ENCODE measurements at regions not wholly inside any gene's neighbourhood (a gene's known extent, or its start where the extent isn't known, plus 50 kb on each side); places are given as distances from the start of the nearest gene placed in this dataset.

GRCh38 chr16:79672524-79672923 lies 72.0 kb upstream of the MAF start:
- DNase-seq (ENCODE audit: low spot score): no peak
- in situ Hi-C loops (cut with MboI; ENCODE audit: low pct_unique_long_range_greater_than_20kb, low sequenced_read_pairs, unreplicated experiment): no loop called here
- TF ChIP-seq, protein P1, sequence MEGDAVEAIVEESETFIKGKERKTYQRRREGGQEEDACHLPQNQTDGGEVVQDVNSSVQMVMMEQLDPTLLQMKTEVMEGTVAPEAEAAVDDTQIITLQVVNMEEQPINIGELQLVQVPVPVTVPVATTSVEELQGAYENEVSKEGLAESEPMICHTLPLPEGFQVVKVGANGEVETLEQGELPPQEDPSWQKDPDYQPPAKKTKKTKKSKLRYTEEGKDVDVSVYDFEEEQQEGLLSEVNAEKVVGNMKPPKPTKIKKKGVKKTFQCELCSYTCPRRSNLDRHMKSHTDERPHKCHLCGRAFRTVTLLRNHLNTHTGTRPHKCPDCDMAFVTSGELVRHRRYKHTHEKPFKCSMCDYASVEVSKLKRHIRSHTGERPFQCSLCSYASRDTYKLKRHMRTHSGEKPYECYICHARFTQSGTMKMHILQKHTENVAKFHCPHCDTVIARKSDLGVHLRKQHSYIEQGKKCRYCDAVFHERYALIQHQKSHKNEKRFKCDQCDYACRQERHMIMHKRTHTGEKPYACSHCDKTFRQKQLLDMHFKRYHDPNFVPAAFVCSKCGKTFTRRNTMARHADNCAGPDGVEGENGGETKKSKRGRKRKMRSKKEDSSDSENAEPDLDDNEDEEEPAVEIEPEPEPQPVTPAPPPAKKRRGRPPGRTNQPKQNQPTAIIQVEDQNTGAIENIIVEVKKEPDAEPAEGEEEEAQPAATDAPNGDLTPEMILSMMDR (IDR thresholded peaks at IDR 0.05; ENCODE audit: extremely low read depth, insufficient read depth, missing control alignments): no peak

DNA sequence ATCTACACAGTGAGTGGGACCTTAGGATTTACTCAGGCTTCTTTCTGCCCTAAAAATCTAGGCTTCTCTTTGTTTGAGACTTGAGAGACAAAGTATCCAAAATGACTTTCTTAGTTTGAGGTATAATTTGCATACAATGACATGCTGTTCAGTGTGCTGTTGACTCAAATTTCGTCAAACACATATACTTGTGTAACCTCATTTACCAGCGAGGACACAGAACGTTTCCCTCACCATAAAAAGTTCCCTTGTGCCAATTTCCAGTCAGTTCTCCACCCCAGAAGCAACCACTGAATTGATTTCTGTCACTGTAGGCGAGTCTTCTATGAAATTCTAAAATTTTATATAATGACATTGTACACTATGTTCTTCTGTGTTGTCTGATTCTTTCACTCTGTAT lies 68.0 kb upstream of the MAF start:
- DNase-seq (ENCODE audit: low spot score): no peak
- TF ChIP-seq, protein P1 (IDR thresholded peaks at IDR 0.05; ENCODE audit: extremely low read depth, insufficient read depth, missing control alignments): no peak
- in situ Hi-C loops (cut with MboI; ENCODE audit: low pct_unique_long_range_greater_than_20kb, low sequenced_read_pairs, unreplicated experiment): no loop called here

- in situ Hi-C loops (cut with MboI; ENCODE audit: low pct_unique_long_range_greater_than_20kb, low sequenced_read_pairs, unreplicated experiment): no loop called here
- DNase-seq (ENCODE audit: low spot score): no peak
- TF ChIP-seq, protein P1 (IDR thresholded peaks at IDR 0.05; ENCODE audit: extremely low read depth, insufficient read depth, missing control alignments): no peak
Observed at GRCh38 chr16:79665970-79666369, 65.4 kb upstream of the MAF start.

DNA sequence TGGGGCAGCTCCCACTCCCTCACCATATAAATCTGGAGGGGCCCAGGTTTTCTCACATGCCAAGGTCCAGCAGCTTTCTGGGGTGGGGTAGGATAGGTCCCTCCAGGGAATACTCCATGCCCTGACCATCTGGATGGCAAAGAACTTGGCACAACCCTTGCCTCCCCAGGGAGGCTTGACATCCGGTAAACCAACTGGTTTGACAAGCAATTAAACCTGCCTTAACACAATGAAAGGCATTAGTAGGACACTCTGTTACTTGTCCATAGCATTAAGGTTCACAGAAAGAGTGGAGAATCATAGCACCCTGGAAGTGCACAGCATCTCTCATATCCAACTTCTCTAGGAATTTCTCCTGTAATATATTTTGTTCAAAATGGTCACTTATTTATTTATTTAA lies 63.9 kb upstream of the MAF start:
- TF ChIP-seq, protein P1 (IDR thresholded peaks at IDR 0.05; ENCODE audit: extremely low read depth, insufficient read depth, missing control alignments): no peak
- DNase-seq (ENCODE audit: low spot score): no peak
- in situ Hi-C loops (cut with MboI; ENCODE audit: low pct_unique_long_range_greater_than_20kb, low sequenced_read_pairs, unreplicated experiment): no loop called here

GRCh38 chr16:79662669-79663313 lies 62.3 kb upstream of the MAF start:
- in situ Hi-C loops (cut with MboI; ENCODE audit: low pct_unique_long_range_greater_than_20kb, low sequenced_read_pairs, unreplicated experiment): no loop called here
- TF ChIP-seq, protein P1 (IDR thresholded peaks at IDR 0.05; ENCODE audit: extremely low read depth, insufficient read depth, missing control alignments): no peak
- DNase-seq (ENCODE audit: low spot score): no peak

DNA sequence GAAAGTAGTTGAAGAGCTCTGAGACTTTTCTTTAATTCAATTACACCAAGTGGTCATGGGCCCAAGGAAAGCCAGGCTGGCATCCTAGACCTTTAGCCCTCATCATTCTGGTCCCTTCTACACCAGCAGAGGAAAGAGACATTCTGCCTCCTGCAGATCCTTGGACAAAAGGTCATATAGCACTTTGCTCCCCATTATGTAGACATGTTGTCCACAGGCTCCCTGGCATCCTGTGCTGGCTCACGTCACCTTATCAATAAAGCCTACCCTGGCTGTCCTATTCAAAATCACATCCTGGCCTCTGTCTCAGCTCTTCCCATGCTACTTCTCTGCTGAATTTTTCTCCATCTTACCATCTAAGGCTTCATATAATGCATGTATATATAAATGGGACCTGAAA lies 61.6 kb upstream of the MAF start:
- TF ChIP-seq, protein P1 (IDR thresholded peaks at IDR 0.05; ENCODE audit: extremely low read depth, insufficient read depth, missing control alignments): no peak
- in situ Hi-C loops (cut with MboI; ENCODE audit: low pct_unique_long_range_greater_than_20kb, low sequenced_read_pairs, unreplicated experiment): no loop called here
- DNase-seq (ENCODE audit: low spot score): no peak

Measured in GM13977 (cell line).